ENCODE measurements at regions not wholly inside any gene's neighbourhood (a gene's known extent, or its start where the extent isn't known, plus 50 kb on each side); places are given as distances from the start of the nearest gene placed in this dataset.

DNA sequence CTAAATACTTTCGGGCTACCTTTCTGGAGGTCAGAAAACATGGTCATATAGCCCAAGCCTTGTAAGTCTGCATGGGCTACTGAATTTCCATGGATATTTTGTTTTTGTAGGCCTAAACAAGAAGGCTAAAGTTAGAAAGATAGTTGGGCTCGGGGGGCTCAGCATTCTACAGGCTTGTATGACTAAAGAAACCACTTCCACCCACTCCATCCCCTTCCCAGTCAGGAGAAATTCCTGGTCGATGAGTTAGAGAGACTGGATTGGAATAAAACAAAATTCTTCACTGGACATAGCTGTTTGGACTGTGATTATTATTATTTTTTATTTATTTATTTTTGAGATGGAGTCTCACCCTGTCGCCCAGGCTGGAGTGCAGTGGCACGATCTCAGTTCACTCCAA is 539.4 kb upstream of the TNP1 start:
- DNase-seq, result no peak

DNA sequence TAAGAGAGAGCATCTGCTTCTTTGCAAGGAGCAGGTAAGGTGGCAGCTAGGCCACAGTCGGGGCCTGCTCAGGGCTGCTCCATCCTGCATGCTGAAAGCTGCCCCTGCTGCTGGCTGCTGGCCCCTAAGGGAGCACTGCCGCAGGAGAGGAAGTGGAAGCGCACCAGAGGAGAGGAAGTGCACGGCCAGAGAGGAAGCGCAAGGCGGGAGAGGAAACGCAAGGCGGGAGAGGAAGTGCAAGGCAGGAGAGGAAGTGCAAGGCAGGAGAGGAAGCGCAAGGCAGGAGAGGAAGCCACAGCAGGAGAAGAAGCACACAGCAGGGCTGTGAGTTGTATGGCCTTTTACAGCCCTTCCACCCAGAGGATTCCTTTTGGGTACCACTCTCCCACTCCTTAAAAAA is 539.0 kb upstream of the TNP1 start:
- no peak for DNase-seq

DNA sequence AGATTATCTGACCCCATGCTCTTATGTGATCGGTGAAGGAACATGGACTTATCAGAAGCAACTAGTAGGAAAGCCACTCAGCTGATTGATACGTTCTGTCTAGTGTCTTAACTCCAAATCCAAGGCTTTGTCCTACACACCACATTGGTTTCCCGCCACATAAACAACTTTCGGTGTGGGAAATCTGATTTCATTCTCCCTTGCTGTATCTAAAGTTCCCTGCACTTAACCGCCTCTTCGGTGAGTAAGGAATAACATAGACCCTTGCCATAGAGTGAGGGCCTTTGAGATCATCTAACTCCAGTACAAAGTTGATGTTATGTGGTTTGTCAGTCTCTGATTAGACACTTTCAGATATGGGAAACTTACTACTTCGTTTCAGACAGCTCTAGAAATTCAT is 538.2 kb upstream of the TNP1 start:
- no peak for DNase-seq

GRCh38 chr2:217396586-217396985 is 536.7 kb upstream of the TNP1 start:
- no peak for DNase-seq

- no peak for DNase-seq
Observed at GRCh38 chr2:217396165-217396564, 536.3 kb upstream of the TNP1 start.

DNA sequence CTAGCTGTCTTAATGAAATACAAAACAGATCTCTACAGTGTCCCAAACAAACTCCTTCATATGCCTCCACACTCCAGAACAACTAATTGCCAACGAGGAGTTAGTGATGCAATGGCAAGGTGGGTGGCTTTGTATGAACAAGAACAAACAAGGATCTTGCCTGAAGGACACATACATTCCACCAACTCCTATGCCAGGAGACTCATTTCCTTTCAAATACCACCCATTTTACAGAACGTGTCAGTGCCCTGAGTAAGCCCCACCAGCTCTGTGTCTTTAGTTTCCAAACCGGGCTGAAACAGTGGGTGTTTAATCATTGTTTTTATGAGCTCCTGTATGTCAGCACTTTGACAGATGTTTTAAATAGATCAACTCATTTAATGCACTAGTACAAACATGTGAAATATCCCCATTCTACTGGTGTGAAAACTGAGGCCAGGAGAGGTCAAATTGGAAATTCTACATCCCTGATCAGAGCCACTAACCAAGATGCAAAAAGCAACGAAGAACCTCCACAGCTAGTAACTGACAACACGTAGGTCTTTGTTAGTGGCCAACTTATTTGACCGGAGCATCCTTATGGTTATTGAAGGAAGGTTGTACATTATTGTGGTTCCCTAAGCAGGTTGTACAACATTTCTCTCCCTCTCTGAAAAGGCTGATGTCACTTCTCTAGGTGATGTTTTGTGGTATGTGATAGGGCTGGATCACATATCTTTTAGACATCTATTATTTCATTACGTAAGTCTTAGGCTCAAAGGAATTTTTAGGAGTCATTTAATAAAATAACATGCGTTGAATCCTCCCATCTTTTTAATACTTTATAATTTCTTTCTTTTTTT is 534.9 kb upstream of the TNP1 start:
- no peak for DNase-seq

DNA sequence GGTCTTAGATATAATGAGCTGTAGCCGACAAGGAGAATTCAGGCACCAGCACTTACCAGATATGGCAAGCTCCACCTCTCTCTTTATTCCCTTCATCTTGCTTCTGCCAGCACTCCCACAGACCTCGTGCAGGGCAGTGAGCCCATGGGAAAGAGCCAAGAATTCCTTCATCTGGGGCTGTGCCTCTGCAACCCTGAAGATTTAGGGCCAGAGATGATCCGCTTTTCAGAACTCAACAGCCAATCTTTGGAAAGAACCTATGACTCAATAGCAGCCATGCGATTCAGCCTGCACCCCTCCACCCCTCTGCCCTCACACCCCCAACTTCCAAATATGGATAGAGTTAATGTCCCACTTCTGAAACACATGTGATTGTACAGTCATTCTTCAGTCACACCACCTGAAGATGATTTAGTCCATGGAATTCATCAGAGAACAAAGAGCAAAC is 533.7 kb upstream of the TNP1 start:
- DNase-seq, result no peak

DNA sequence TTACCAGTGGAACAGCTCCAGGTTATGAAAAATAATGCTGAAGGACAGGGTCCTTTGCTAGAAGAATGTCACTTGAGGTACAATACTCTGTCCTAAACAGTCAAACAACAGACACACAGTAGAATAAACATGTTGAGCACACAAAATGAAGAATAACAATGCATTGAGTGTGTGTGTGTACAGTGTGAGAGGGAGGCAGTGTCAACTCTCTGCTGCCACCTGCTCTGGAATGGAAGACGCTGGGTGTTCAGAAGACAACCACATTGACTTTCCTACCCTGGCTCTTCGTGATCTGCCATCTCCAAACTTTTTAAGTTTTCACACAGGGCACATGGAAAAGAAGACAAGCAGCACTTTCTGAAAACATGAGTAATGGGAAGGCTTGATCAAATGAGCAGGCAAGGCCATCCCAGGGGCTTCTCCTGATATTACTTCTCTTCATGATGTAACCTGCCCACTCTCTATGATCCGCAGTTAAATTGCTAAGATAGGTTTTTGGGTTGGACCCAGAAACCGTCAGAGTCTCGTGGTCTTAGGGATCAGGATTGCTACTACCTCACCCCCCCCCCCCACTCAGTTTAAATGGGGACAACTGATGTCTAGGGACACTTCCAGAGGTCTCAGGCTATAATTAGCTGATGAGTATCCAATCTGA is 533.2 kb upstream of the TNP1 start:
- no peak for DNase-seq

DNA sequence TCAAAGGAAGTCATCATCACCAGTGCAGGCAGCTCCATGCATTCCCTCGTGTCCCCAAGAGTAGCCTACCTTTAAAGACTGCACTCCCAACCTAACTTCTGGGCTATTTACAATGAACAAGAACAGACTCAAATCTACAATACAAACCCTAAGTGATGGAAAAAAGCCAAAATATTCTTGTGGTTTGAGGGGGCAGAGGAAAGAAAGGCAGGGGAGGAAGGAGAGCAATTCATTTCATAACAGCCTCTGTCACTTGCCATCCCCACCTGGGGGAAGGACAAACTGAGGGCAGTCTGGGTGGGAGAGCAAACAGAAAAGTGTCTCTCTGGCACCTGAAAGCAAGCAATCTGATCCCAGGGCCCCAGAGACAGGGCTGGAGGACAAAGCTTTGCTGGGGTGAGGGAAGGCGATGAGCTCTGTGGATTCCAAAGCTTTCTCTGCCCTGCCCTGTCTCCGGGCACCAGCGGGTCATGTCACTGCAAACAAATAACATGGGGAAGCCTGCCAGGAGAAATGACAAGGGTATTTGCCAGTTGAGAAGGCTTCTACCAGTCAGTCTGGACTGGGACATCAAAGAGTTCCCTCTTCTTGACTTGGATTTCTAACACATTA is 528.0 kb upstream of the TNP1 start:
- no peak for DNase-seq

GRCh38 chr2:217386041-217386440 is 526.2 kb upstream of the TNP1 start:
- no peak for DNase-seq

DNA sequence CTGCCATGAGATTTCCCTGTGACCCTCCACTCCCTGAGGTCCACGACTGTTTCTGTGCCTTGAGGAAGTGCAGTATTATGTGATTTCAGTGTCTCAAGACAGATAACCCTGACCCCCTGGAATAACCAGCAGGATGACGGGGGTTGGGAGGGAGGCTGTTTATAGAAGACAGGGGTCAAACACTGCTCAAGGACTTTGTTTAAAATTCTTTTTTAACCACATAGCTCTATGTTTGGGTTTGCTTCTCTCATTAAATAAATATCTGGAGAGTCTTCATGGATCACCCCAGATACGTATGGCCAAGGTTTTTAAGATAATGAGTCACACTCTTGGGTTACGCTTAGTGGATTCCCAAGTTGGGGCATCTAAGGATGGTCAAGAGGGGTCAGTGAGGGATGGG is 523.8 kb upstream of the TNP1 start:
- DNase-seq, result no peak

GRCh38 chr2:217382794-217383193 is 522.9 kb upstream of the TNP1 start:
- DNase-seq, result no peak

DNA sequence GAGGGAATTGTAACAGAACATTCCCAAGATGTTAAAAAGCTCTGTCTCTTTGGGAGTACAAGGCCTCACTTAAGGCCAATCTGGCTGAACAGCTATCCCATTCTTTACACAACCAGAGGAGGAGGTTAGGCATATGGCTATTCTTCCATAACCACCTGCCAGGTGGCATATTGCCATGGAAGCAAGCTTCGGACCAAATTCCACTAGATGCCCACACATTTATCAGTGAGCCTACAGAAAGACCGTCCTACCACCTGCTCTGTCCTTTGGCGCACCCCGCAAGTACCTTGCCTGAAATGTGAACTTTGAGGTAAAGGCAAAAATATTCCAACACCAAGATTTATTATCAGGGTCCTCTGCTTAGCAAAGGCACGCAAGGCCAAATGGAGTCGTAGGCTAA is 519.9 kb upstream of the TNP1 start:
- DNase-seq, result no peak

GRCh38 chr2:217372794-217373193 is 512.9 kb upstream of the TNP1 start:
- DNase-seq, result no peak

DNA sequence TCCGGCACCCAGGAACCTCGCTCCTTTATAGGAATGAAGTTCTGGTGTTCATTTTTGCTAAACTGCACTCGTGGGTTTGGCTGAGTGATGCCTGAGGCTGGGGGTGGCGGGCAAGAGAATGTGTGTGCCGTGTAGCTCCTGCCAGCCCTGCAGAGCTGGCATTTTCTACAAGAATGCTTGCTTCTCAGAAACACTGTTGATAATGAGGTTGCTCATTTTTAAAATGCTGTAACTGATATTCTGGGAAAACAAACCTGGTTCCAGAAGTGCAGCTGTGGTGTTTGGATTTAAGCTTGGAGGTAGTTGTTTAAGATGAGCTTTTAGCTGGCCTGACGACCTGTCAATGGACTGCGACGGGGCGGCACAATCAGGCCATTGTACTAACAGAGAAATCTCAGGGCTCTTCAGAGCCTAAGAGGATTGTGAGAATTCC is 511.9 kb upstream of the TNP1 start:
- no peak for DNase-seq

DNA sequence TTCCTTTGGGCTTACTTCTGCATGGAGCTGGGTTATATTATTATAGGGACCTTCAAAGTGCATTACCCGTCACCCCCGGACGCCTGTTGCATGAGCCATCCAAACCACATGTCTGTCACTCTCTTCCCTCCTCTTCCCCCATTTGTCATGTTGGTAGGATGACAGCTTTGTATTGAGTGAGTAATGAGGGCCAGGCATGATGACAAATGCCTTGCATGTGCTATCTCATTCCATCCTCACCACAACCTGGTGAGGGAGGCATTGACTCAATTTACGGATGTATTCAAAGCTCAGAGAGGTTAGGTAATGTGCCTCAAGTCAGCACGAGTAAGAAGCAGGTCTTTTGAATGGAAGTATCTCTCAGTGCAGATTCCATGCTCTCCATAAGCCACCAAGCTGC is 510.5 kb upstream of the TNP1 start:
- peak; percentile 31 for DNase-seq

DNA sequence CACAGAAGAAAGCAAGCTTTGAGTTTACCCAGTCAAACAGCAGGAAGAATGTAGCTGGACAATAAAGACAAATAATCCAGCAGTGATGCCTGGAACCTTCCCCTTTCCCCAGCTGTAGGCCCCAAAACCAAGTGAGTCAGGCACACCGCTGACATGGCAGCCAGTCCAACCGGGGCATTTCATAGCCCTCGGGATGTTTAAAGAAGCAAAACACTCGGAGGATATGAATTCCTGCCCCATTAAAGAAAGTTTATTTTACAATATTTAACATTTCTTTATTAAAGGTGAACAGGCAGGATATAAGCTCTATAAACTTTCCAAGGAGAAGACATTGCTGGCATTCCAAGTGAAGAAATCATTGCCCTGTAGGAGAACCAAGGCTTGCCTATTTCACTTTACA is 507.6 kb upstream of the TNP1 start:
- DNase-seq, result no peak

- no peak for DNase-seq
Observed at GRCh38 chr2:217366966-217367365, 507.1 kb upstream of the TNP1 start.

DNA sequence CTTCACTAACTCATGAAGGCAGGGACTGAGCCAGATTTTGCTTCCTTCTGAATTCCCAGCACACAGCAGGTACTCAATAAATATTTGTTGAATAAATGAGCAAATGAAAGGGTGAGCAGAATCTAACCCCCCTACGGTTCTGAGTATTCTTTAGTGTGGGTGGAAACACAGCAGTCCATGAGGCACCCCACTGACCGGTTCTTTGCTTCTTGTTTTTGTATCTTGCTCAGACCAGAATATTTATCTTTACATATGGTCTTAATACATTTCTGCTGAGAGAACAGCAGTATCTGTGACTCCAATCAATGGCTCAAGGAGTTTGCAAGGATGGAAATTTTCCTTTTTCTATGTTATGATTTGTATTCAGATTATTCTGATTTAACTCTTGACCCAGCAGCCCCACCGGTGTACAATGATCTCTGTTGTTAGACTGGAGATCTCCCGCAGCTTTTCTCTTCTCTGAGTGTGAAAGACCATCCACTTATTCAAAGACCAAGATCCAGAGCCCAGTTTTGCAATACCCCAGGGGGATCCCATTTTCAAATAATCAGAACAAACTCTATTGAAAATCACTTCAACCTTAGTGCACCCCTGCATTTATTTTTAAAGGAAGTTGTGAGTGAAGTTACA is 506.5 kb upstream of the TNP1 start:
- no peak for DNase-seq

DNA sequence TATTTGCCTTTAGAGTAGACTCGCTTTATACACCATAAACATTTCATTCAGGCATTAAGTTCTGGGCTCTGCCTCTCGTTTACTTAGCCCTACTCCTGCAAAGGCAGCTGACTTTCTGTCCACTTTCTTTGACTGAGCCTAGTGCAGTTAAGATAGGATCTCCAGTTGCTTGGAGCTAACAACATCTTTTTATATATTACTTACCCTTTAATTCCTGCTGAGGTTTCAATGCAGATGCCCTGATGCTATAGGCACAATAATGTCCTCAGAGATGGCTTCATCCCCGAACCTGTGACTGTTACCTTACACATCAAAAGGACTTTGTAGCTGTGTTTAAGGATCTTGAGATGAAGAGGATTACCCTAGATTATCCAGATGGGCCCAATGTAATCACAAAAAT is 505.8 kb upstream of the TNP1 start:
- DNase-seq, result no peak

GRCh38 chr2:217364224-217364623 is 504.4 kb upstream of the TNP1 start:
- no peak for DNase-seq

DNA sequence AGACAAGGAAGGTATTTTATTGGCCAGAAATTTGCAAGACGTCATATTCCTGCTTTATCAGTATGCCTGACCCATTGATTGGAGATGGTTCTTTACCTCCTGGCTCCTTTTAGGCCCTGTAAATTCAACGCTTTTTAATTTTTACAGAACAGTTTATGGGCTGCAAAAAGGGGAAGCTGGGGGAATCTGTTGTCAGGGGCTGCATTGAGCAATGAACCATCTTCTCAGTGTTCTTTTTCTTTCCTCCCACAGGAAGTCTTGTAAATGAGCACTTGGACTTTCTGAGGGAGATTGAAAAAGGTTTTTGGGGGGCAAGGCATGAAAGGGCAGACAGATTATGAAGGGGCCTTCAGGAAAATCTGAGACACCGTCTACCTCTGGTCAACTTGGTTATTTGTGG is 503.6 kb upstream of the TNP1 start:
- DNase-seq, result no peak

DNA sequence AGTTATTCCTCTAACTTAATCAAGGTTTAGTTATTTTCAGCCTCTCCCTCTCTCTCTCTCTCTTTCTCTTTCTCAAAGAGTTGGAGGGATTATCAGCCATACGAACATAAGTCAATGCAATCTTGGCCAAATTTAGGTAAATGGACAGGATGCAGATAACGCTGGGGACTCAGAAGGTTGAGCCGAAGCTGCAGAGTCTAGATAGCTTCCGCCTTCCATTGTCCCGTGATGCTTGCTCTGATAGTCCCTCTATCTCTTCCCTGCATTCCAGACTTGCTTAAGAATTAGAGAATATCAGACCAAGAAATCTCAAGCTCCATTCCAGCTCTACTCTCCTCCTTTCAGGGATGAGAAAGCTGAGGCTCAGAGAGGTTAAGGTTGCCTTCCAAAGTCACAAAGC is 502.8 kb upstream of the TNP1 start:
- no peak for DNase-seq

DNA sequence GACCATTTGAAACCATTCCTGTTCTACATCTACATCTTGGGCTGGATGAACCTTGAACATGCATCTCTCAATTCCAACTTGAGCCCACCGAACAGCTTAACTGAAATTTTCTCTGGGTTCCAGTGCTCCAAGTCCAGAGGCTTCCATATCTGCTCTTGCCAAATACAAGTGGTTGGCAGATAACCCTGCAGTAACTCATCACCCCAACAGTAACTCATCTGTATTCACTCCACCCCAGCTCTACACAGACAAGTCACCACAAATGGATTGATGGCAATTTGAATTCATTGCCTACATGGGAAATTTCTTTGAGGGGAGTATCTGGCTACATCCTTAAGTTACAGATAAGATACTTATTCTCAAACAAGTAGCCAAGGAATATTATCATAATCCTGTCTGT is 502.4 kb upstream of the TNP1 start:
- DNase-seq, result no peak
